PC-3 (cell line): ENCODE measurements at regions not wholly inside any gene's neighbourhood (a gene's known extent, or its start where the extent isn't known, plus 50 kb on each side); places are given as distances from the start of the nearest gene placed in this dataset.
A peak's percentile ranks its signal among the peaks of the same experiment; 100 is the strongest.

Source experiments
- ATAC-seq: fragments of 200-7000 bp; cut with Tn5 transposase; 2 replicates; pipeline ENCODE4 v1.9.1; 2020; ENCODE audit warnings: mild to moderate bottlenecking, moderate library complexity
- BruUV-seq: library from RNA; stranded (reverse); fragments of 400-500 nt; replicated peaks from 2 replicates; lab custom pipeline; 2021; lab: Mats Ljungman, UMichigan
- CTCF ChIA-PET: fragments of 300-600 bp; sonication (Branson Sonifier 250); formaldehyde crosslinking; loops from one replicate; lab custom pipeline; 2022; ENCODE audit warnings: antibody characterized with exemption; lab: Charles Lee
- POLR2A ChIA-PET: fragments of 300-600 bp; sonication (Branson Sonifier 250); formaldehyde crosslinking; loops from one replicate; lab custom pipeline; 2022; ENCODE audit warnings: antibody characterized with exemption; ENCODE audit not compliant: unreplicated experiment; lab: Charles Lee
- DNase-seq: peaks from one replicate; pipeline ENCODE4 v3.0.0-alpha.2; 2015
- H2AFZ ChIP-seq: fragments of 300-600 bp; sonication (generic); 2 replicates; pipeline ENCODE4 v1.6.0; 2016; ENCODE audit warnings: antibody characterized with exemption, low read length
- H3F3A ChIP-seq: fragments of 300-600 bp; sonication (generic); one replicate; pipeline ENCODE4 v1.6.0; 2017; ENCODE audit warnings: antibody characterized with exemption, low read length, control low read depth, mild to moderate bottlenecking; ENCODE audit not compliant: unreplicated experiment
- H3K27ac ChIP-seq: fragments of 300-600 bp; sonication (generic); 2 replicates; pipeline ENCODE4 v1.5.1; 2016; ENCODE audit warnings: mild to moderate bottlenecking, low read length
- H3K27me3 ChIP-seq: fragments of 300-600 bp; sonication (generic); 2 replicates; pipeline ENCODE4 v1.6.1; 2016; ENCODE audit warnings: low read length, mixed read lengths
- H3K36me3 ChIP-seq: fragments of 300-600 bp; sonication (generic); 2 replicates; pipeline ENCODE4 v1.6.1; 2016; ENCODE audit warnings: low read depth, mixed run types, low read length, mixed read lengths
- H3K4me1 ChIP-seq: fragments of 300-600 bp; sonication (generic); 2 replicates; pipeline ENCODE4 v1.5.1; 2016; ENCODE audit warnings: low read length; ENCODE audit not compliant: insufficient read depth
- H3K4me2 ChIP-seq: fragments of 300-600 bp; sonication (generic); 2 replicates; pipeline ENCODE4 v1.6.0; 2016; ENCODE audit warnings: low read length
- H3K4me3 ChIP-seq: fragments of 300-600 bp; sonication (generic); 2 replicates; pipeline ENCODE4 v1.5.1; 2016; ENCODE audit warnings: mild to moderate bottlenecking, low read length, mixed read lengths
- H3K79me2 ChIP-seq: fragments of 300-600 bp; sonication (generic); 2 replicates; pipeline ENCODE4 v1.6.1; 2017; ENCODE audit warnings: low read length, mixed read lengths
- H3K9ac ChIP-seq: fragments of 300-600 bp; sonication (generic); 2 replicates; pipeline ENCODE4 v1.6.0; 2016; ENCODE audit warnings: mild to moderate bottlenecking, low read length
- H3K9me2 ChIP-seq: fragments of 300-600 bp; sonication (generic); replicated peaks from 2 replicates; pipeline ENCODE4 v1.6.1; 2016; ENCODE audit warnings: mixed run types, low read length, mixed read lengths
- H3K9me3 ChIP-seq: fragments of 300-600 bp; sonication (generic); 2 replicates; pipeline ENCODE4 v1.6.1; 2016; ENCODE audit warnings: low read length, mixed read lengths
- H4K20me1 ChIP-seq: fragments of 300-600 bp; sonication (generic); 2 replicates; pipeline ENCODE4 v1.6.1; 2016; ENCODE audit warnings: low read length, mixed read lengths
- EZH2 ChIP-seq: fragments of 300-600 bp; sonication (generic); IDR thresholded peaks from one replicate; pipeline ENCODE4 v1.6.1; 2017; ENCODE audit warnings: antibody characterized with exemption, mild to moderate bottlenecking, low read length; ENCODE audit not compliant: unreplicated experiment
- EZH2phosphoT487 ChIP-seq: fragments of 300-600 bp; sonication (generic); IDR thresholded peaks from 2 replicates; pipeline ENCODE4 v1.6.1; 2018; ENCODE audit warnings: mild to moderate bottlenecking, antibody characterized with exemption, low read length, borderline replicate concordance
- intact Hi-C: fragments of 100-400 bp; cut with micrococcal nuclease; formaldehyde crosslinking; loops from 2 replicates; pipeline ENCODE4 v1.9.0; 2023
- TF ChIP-seq, protein P1 (sequence below): fragments of 300-600 bp; sonication (generic); conservative IDR thresholded peaks from 2 replicates; pipeline ENCODE4 v1.5.1; 2017; ENCODE audit warnings: antibody characterized with exemption, low read depth, mild to moderate bottlenecking, low read length

DNA sequence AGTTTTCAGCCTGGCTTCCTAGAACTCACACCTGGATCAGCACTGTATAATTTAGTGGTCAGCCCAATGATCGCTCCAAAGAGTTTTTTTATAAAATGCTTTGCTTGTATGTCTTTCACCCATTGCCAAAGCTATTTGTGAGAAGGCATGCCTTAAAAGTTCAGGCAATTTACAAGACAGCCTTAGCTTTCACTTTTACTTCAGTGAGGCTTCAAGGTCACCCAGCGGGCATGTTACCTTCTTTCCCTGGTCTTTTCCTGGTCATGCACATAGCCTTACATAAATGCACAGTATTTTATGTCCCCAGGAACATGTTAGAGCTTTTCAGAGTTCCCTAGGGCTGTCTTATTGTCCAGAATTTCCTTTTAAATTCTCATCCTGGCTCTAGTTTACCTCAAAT is 179.9 kb upstream of the TMEM72 start:
- Histone ChIP-seq H3K36me3 (no peaks in the 10 kb centered on the region), H3K27ac (no peak overlapping the region), H3F3A (no peaks in the 10 kb centered on the region), H3K79me2 (no peaks in the 10 kb centered on the region), H3K9ac (no peak overlapping the region), H3K27me3 (no peaks in the 10 kb centered on the region), H3K4me2 (no peak overlapping the region), H3K9me2 (no peaks in the 10 kb centered on the region), H3K9me3 (0 out of 2 replicates have a peak, but pooled peaks cover 7% of the 10 kb centered on the region), H2AFZ (0 out of 2 replicates have a peak overlapping the region, but pooled peaks have one; percentile 2), H4K20me1 (no peaks in the 10 kb centered on the region), H3K4me1 (no peaks in the 10 kb centered on the region), H3K4me3 (no peak overlapping the region)
- no TSS peak for BruUV-seq
- TF ChIP-seq, protein P1, sequence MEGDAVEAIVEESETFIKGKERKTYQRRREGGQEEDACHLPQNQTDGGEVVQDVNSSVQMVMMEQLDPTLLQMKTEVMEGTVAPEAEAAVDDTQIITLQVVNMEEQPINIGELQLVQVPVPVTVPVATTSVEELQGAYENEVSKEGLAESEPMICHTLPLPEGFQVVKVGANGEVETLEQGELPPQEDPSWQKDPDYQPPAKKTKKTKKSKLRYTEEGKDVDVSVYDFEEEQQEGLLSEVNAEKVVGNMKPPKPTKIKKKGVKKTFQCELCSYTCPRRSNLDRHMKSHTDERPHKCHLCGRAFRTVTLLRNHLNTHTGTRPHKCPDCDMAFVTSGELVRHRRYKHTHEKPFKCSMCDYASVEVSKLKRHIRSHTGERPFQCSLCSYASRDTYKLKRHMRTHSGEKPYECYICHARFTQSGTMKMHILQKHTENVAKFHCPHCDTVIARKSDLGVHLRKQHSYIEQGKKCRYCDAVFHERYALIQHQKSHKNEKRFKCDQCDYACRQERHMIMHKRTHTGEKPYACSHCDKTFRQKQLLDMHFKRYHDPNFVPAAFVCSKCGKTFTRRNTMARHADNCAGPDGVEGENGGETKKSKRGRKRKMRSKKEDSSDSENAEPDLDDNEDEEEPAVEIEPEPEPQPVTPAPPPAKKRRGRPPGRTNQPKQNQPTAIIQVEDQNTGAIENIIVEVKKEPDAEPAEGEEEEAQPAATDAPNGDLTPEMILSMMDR: no peak
- TF ChIP-seq EZH2phosphoT487: no peak
- no peak for TF ChIP-seq EZH2
- intact Hi-C loops: no loop called here
- no peak for ATAC-seq
- ChIA-PET CTCF (no interaction called here), POLR2A (no interaction called here)
- no peak for DNase-seq

DNA sequence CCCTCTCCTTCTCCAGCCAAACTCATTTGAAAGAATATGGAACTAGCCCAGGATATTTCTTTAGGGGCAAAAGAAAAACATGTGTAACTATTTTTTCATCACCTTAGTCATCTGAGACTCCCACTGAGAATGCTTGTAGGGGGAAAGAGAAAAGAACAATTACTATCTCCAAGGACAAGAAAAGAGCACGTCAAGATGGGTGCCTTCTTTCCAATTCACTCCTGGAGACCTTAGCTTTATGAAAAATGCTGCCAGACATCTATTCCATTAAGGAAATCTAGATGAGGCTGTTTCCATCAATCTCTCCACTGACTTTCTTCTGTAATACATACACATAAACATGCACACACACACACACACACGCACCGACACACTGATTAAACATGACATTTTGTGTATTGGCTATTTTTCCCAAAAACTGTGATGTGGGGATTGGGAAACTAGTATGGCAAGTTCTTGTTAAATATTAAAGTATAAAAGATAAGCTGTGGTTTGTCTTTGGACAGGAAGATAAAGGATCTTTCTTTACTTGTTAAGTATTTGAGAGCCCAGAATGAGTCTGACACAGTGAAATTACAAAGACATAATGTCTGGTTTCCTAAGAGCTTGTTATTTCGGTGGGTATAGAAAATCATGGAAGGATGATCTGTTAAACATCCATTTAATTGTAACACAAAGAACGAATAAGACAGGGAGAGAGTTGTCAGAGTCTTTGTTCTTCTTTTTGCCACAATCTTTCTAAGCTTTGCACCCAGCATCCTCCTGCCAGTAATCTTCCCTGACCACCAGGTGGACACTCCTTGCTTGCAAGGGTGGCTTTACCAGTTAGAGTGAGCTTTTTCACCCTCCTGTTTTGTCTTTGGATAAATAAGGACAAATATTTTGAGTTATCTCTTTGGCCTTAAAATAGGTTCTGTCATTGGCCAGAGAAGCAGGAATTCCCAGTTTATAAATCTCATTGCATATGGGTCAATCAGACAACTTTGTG is 177.3 kb upstream of the TMEM72 start:
- ATAC-seq (no peak), DNase-seq (peak; percentile 24)
- Histone ChIP-seq H3K9me2 (no peaks in the 10 kb centered on the region), H3K36me3 (no peaks in the 10 kb centered on the region), H3K27me3 (no peaks in the 10 kb centered on the region), H4K20me1 (no peaks in the 10 kb centered on the region), H3K79me2 (no peaks in the 10 kb centered on the region), H3K4me2 (no peak overlapping the region), H3K4me3 (no peak overlapping the region), H3K9me3 (no peaks in the 10 kb centered on the region), H3K27ac (no peak overlapping the region), H2AFZ (no peak overlapping the region), H3K4me1 (no peaks in the 10 kb centered on the region), H3K9ac (no peak overlapping the region), H3F3A (no peaks in the 10 kb centered on the region)
- CTCF ChIA-PET: no interaction called here
- BruUV-seq: no TSS peak
- TF ChIP-seq EZH2phosphoT487 (no peak), EZH2 (no peak)
- TF ChIP-seq, protein P1: peak; percentile 52
- intact Hi-C loops: no loop called here
- POLR2A ChIA-PET: no interaction called here

DNA sequence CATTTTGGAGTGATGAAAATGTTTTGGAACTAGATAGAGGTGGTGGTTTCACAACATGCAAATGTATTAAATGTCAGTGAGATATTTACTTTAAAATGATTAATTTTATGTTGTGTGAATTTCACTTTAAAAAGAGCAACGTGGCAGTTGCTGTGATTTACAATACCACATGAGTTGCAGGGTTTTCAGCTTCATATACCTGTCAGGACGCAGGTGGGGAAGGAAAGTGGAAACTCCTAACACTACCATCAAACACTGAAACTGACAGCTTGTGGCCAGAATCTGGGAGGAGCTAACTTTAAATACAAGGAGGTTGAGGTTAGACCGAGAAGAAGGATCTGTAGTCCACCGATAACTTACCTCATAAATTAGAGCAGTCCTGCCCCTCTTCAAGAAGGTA is 168.9 kb upstream of the TMEM72 start:
- no TSS peak for BruUV-seq
- H3K4me1 ChIP-seq: no peaks in the 10 kb centered on the region

More for the DNA sequence above, 168.9 kb upstream of the TMEM72 start:
- H3K27ac ChIP-seq: no peak overlapping the region
- TF ChIP-seq EZH2phosphoT487 (no peak), EZH2 (no peak)
- TF ChIP-seq, protein P1: no peak
- no peaks in the 10 kb centered on the region for H3K36me3 ChIP-seq
- H3F3A ChIP-seq: no peaks in the 10 kb centered on the region
- no peak overlapping the region for H2AFZ ChIP-seq
- H3K9ac ChIP-seq: no peak overlapping the region
- DNase-seq (no peak), ATAC-seq (no peak)
- H3K9me3 ChIP-seq: no peaks in the 10 kb centered on the region
- H3K4me3 ChIP-seq: no peak overlapping the region
- no peaks in the 10 kb centered on the region for H4K20me1 ChIP-seq
- CTCF ChIA-PET: no interaction called here
- no peaks in the 10 kb centered on the region for H3K79me2 ChIP-seq
- POLR2A ChIA-PET: no interaction called here
- no peaks in the 10 kb centered on the region for H3K27me3 ChIP-seq
- intact Hi-C loops: no loop called here
- H3K4me2 ChIP-seq: no peak overlapping the region
- no peaks in the 10 kb centered on the region for H3K9me2 ChIP-seq
